ENCODE measurements at regions not wholly inside any gene's neighbourhood (a gene's known extent, or its start where the extent isn't known, plus 50 kb on each side); places are given as distances from the start of the nearest gene placed in this dataset.

DNA sequence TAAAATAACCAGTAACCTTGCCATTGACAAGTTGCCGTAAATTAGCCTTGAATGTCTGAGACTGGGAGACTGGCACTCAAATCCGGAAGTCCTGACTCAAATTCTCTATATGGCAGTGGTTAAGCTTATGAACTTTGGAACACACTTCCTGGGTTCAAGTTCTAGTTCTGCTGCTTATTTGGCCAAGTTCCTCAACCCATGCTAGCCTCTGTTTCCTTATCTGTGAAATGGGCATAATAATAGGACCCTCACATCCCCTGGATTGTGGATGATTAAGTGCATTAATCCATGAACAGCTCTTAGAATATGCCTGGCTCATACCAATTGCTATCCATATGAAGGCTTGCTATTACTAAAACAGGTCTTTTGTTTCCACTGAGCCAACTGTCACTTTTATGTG is 311.5 kb downstream of the EDEM1 start:
- Histone ChIP-seq H3K9ac (ENCODE audit: low read depth, low read length, poor library complexity, severe bottlenecking) (no peak overlapping the region), H3K4me1 (ENCODE audit: insufficient read depth, low read length, poor library complexity, severe bottlenecking) (no peaks in the 10 kb centered on the region), H3K27me3 (ENCODE audit: insufficient read depth, low read length, poor library complexity, severe bottlenecking) (no peaks in the 10 kb centered on the region), H3K4me3 (ENCODE audit: low read length, poor library complexity, severe bottlenecking) (no peak overlapping the region), H3K9me3 (ENCODE audit: insufficient read depth, low read depth, low read length) (no peaks in the 10 kb centered on the region), H3K36me3 (ENCODE audit: insufficient read depth, low read length) (no peaks in the 10 kb centered on the region), H3K9me2 (replicated peaks; ENCODE audit: low read depth, low read length) (no peaks in the 10 kb centered on the region), H4K20me1 (ENCODE audit: insufficient read depth, low read length, poor library complexity, severe bottlenecking) (no peaks in the 10 kb centered on the region), H2AFZ (ENCODE audit: low read length) (no peak overlapping the region), H3K79me2 (ENCODE audit: insufficient read depth, low read length) (no peaks in the 10 kb centered on the region), H3F3A (ENCODE audit: low read depth) (no peaks in the 10 kb centered on the region), H3K4me2 (ENCODE audit: low read depth, low read length, poor library complexity, severe bottlenecking) (no peak overlapping the region)
- TF ChIP-seq EZH2phosphoT487 (IDR thresholded peaks at IDR 0.05; ENCODE audit: borderline replicate concordance) = no peak

DNA sequence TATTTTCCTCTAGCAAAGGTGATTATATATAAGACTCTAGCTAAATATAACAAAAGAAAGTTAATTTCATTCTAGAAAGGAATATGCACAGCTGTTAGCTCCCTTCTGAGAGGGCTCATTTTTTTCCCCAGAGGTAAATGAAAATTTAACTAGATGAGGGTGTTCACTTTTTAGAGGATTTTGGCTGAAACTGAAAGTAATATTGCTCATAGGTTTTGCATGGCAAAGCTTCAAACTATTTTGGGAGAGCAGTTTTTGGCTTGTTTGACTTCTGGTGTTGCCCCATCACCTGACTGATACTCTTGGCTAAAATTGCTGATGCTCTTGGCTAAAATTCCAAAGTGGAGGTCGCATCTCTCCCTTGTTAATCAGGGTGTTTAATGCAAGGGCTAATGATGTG is 311.9 kb downstream of the EDEM1 start:
- H3K9me3 ChIP-seq (ENCODE audit: insufficient read depth, low read depth, low read length) = no peaks in the 10 kb centered on the region

DNA sequence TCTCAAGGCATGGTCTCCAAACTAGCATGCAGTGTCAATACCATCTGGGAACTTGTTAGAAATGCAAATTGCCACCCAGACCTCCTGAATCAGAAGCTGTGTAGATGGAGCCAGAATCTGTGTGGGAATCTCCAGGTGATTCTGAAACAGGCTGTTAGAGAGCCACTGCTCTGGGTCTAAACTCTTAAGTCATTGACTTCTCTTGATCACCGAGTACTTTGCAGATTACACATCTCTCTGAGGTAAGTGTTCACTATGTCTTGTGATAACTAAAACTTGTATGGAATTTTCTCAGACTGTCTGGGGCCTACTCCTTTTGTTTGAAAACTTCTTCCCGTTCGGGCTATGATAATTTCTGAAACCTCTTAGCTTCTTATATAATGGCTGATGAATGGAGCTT is 315.6 kb downstream of the EDEM1 start:
- no peak overlapping the region for H3K4me2 ChIP-seq (ENCODE audit: low read depth, low read length, poor library complexity, severe bottlenecking)
- H3K4me1 ChIP-seq (ENCODE audit: insufficient read depth, low read length, poor library complexity, severe bottlenecking) = no peaks in the 10 kb centered on the region
- H3K79me2 ChIP-seq (ENCODE audit: insufficient read depth, low read length) = no peaks in the 10 kb centered on the region
- no peaks in the 10 kb centered on the region for H3K9me3 ChIP-seq (ENCODE audit: insufficient read depth, low read depth, low read length)
- H3K27me3 ChIP-seq (ENCODE audit: insufficient read depth, low read length, poor library complexity, severe bottlenecking) = no peaks in the 10 kb centered on the region
- no peaks in the 10 kb centered on the region for H3K9me2 ChIP-seq (replicated peaks; ENCODE audit: low read depth, low read length)
- H3K9ac ChIP-seq (ENCODE audit: low read depth, low read length, poor library complexity, severe bottlenecking) = no peak overlapping the region
- H3K36me3 ChIP-seq (ENCODE audit: insufficient read depth, low read length) = no peaks in the 10 kb centered on the region
- no peak overlapping the region for H3K4me3 ChIP-seq (ENCODE audit: low read length, poor library complexity, severe bottlenecking)
- no peaks in the 10 kb centered on the region for H4K20me1 ChIP-seq (ENCODE audit: insufficient read depth, low read length, poor library complexity, severe bottlenecking)
- H3F3A ChIP-seq (ENCODE audit: low read depth) = no peaks in the 10 kb centered on the region
- H2AFZ ChIP-seq (ENCODE audit: low read length) = no peak overlapping the region
- TF ChIP-seq, protein P1, sequence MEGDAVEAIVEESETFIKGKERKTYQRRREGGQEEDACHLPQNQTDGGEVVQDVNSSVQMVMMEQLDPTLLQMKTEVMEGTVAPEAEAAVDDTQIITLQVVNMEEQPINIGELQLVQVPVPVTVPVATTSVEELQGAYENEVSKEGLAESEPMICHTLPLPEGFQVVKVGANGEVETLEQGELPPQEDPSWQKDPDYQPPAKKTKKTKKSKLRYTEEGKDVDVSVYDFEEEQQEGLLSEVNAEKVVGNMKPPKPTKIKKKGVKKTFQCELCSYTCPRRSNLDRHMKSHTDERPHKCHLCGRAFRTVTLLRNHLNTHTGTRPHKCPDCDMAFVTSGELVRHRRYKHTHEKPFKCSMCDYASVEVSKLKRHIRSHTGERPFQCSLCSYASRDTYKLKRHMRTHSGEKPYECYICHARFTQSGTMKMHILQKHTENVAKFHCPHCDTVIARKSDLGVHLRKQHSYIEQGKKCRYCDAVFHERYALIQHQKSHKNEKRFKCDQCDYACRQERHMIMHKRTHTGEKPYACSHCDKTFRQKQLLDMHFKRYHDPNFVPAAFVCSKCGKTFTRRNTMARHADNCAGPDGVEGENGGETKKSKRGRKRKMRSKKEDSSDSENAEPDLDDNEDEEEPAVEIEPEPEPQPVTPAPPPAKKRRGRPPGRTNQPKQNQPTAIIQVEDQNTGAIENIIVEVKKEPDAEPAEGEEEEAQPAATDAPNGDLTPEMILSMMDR (conservative IDR thresholded peaks at IDR 0.05; ENCODE audit: low read length) = no peak
- no peak for TF ChIP-seq EZH2phosphoT487 (IDR thresholded peaks at IDR 0.05; ENCODE audit: borderline replicate concordance)

More for the DNA sequence above, 311.9 kb downstream of the EDEM1 start:
- no peaks in the 10 kb centered on the region for H3K79me2 ChIP-seq (ENCODE audit: insufficient read depth, low read length)
- no peaks in the 10 kb centered on the region for H3K27me3 ChIP-seq (ENCODE audit: insufficient read depth, low read length, poor library complexity, severe bottlenecking)
- H3K9ac ChIP-seq (ENCODE audit: low read depth, low read length, poor library complexity, severe bottlenecking) = no peak overlapping the region
- H4K20me1 ChIP-seq (ENCODE audit: insufficient read depth, low read length, poor library complexity, severe bottlenecking) = no peaks in the 10 kb centered on the region
- no peak overlapping the region for H2AFZ ChIP-seq (ENCODE audit: low read length)
- TF ChIP-seq, protein P1 (conservative IDR thresholded peaks at IDR 0.05; ENCODE audit: low read length) = no peak
- TF ChIP-seq EZH2phosphoT487 (IDR thresholded peaks at IDR 0.05; ENCODE audit: borderline replicate concordance) = no peak
- H3K4me2 ChIP-seq (ENCODE audit: low read depth, low read length, poor library complexity, severe bottlenecking) = no peak overlapping the region
- no peaks in the 10 kb centered on the region for H3K4me1 ChIP-seq (ENCODE audit: insufficient read depth, low read length, poor library complexity, severe bottlenecking)
- no peaks in the 10 kb centered on the region for H3F3A ChIP-seq (ENCODE audit: low read depth)
- no peaks in the 10 kb centered on the region for H3K9me2 ChIP-seq (replicated peaks; ENCODE audit: low read depth, low read length)
- H3K4me3 ChIP-seq (ENCODE audit: low read length, poor library complexity, severe bottlenecking) = no peak overlapping the region
- H3K36me3 ChIP-seq (ENCODE audit: insufficient read depth, low read length) = no peaks in the 10 kb centered on the region

- Histone ChIP-seq H3K36me3 (ENCODE audit: insufficient read depth, low read length) (no peaks in the 10 kb centered on the region), H3K9me3 (ENCODE audit: insufficient read depth, low read depth, low read length) (no peaks in the 10 kb centered on the region), H3K9ac (ENCODE audit: low read depth, low read length, poor library complexity, severe bottlenecking) (no peak overlapping the region), H3K79me2 (ENCODE audit: insufficient read depth, low read length) (no peaks in the 10 kb centered on the region), H2AFZ (ENCODE audit: low read length) (no peak overlapping the region), H4K20me1 (ENCODE audit: insufficient read depth, low read length, poor library complexity, severe bottlenecking) (no peaks in the 10 kb centered on the region), H3K4me3 (ENCODE audit: low read length, poor library complexity, severe bottlenecking) (no peak overlapping the region), H3K4me1 (ENCODE audit: insufficient read depth, low read length, poor library complexity, severe bottlenecking) (no peaks in the 10 kb centered on the region), H3F3A (ENCODE audit: low read depth) (no peaks in the 10 kb centered on the region), H3K4me2 (ENCODE audit: low read depth, low read length, poor library complexity, severe bottlenecking) (no peak overlapping the region), H3K27me3 (ENCODE audit: insufficient read depth, low read length, poor library complexity, severe bottlenecking) (no peaks in the 10 kb centered on the region), H3K9me2 (replicated peaks; ENCODE audit: low read depth, low read length) (no peaks in the 10 kb centered on the region)
- TF ChIP-seq, protein P1 (conservative IDR thresholded peaks at IDR 0.05; ENCODE audit: low read length) = no peak
- TF ChIP-seq EZH2phosphoT487 (IDR thresholded peaks at IDR 0.05; ENCODE audit: borderline replicate concordance) = no peak
Observed at GRCh38 chr3:5504135-5504534, 316.6 kb downstream of the EDEM1 start.

All from Loucy (cell line).